Adrenal gland (tissue), 9 donors: ENCODE measurements at regions not wholly inside any gene's neighbourhood (a gene's known extent, or its start where the extent isn't known, plus 50 kb on each side); places are given as distances from the start of the nearest gene placed in this dataset.

Source experiments
- DNase-seq, 7 donors: peaks; one replicate each; pipeline ENCODE4 v3.0.0-alpha.2; 2019 to 2020
- H3K27ac ChIP-seq, 5 donors: fragments of 200-600 bp; sonication (generic) in 4 of 5; 1 replicate in 3 of 5; 2 replicates in 2 of 5; pipeline versions ENCODE4 v1.5.1 to v1.8.0; 2016 to 2020; ENCODE audit warnings: mild to moderate bottlenecking in 1 of 5
- H3K27me3 ChIP-seq: fragments of 200-600 bp; 2 replicates; pipeline ENCODE4 v1.8.0; 2021
- H3K36me3 ChIP-seq, 2 donors: fragments of 200-600 bp; replicated peaks in 1 of 2; 1 replicate in 1 of 2; 2 replicates in 1 of 2; pipeline versions ENCODE4 v1.5.1 to v1.8.0; 2018 to 2022
- H3K4me1 ChIP-seq, 2 donors: fragments of 200-600 bp; replicated peaks in 1 of 2; 1 replicate in 1 of 2; 2 replicates in 1 of 2; pipeline versions ENCODE4 v1.5.1 to v1.8.0; 2018 to 2021
- H3K4me3 ChIP-seq, 4 donors: fragments of 200-600 bp; sonication (generic) in 3 of 4; one replicate each; pipeline ENCODE4 v1.5.1; 2016 to 2018
- H3K9me3 ChIP-seq, 3 donors: fragments of 200-600 bp; sonication (generic) in 1 of 3; replicated peaks in 1 of 3; 1 replicate in 2 of 3; 2 replicates in 1 of 3; pipeline versions ENCODE4 v1.5.1 to v1.8.0; 2016 to 2021
- CTCF ChIP-seq, 6 experiments: fragments of 450-650 bp in 4 of 6; fragments of 200-600 bp in 2 of 6; sonication (generic) in 1 of 6; IDR thresholded peaks; 1 replicate in 5 of 6; 2 replicates in 1 of 6; pipeline versions ENCODE4 v1.5.1 to v1.8.0; 2016 to 2021; ENCODE audit warnings: antibody characterized with exemption in 6 of 6, mild to moderate bottlenecking in 2 of 6, moderate library complexity in 1 of 6
- POLR2A ChIP-seq, 2 donors: fragments of 450-650 bp; IDR thresholded peaks; one replicate each; pipeline ENCODE4 v1.6.1; 2017; ENCODE audit warnings: antibody characterized with exemption in 2 of 2, mild to moderate bottlenecking in 2 of 2, moderate library complexity in 1 of 2
- WGBS, 4 donors: extraction: QIAGEN DNeasy Blood & Tissue Kit in 2 of 4; methylation state at CpG; one replicate each; pipeline versions ENCODE4 v1.1.5 to v1.1.7; 2013 to 2017; 5-methylcytosine and 5-hydroxymethylcytosine counted together
- intact Hi-C, 2 donors: fragments of 100-400 bp; cut with DNase I; formaldehyde crosslinking; loops; one replicate each; pipeline versions ENCODE4 v1.14.1 to v1.15.0; 2022 to 2023
- donor health status: healthy with polysubstance abuse.
- donor health status: Bipolar disorder and iron deficiency.
- donor health status: DM: yes; HTN: yes; CAD: no.
- donor health status: DM: no; HTN: no; CAD: no.
- donor health status: DM: no; HTN: no; CAD: no.

DNA sequence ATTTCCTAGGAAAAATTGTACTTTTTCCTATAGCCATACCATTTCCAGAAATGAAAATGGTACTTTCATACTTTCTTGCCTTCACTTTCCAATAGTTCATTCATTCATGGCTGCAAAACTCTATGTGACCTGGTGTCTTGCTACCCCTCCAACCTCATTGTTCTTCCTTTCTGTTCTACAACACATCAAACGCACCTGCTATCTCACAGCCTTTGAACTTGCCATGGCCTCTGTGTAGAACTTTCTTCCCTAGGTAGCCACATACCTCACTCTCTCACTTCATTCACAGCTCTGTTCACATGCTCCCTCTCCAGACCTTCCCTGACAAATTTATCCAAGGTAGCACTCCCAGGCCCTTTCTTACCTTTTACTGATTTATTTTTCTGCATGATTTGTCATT, 149.2 kb downstream of the DUSP6 start:
- H3K4me1 ChIP-seq = no peaks in the 10 kb centered on the region
- H3K36me3 ChIP-seq = no peaks in the 10 kb centered on the region
- no peak overlapping the region for H3K4me3 ChIP-seq
- WGBS, 4 donors = 76 to 82% (median 80%) methylated on average over 1 of the region's 1 CpG
- intact Hi-C loops = no loop called here
- DNase-seq = no peak
- H3K9me3 ChIP-seq = no peaks in the 10 kb centered on the region
- TF ChIP-seq CTCF (IDR thresholded peaks at IDR 0.05) = no peak
- no peak for TF ChIP-seq POLR2A (IDR thresholded peaks at IDR 0.05)
- H3K27me3 ChIP-seq = no peaks in the 10 kb centered on the region
- H3K27ac ChIP-seq = no peak overlapping the region

- no peaks in the 10 kb centered on the region for H3K4me1 ChIP-seq
- intact Hi-C loops = no loop called here
- no peak overlapping the region for H3K27ac ChIP-seq
- H3K27me3 ChIP-seq = no peaks in the 10 kb centered on the region
- H3K36me3 ChIP-seq = no peaks in the 10 kb centered on the region
- H3K4me3 ChIP-seq = no peak overlapping the region
- no peak for TF ChIP-seq POLR2A (IDR thresholded peaks at IDR 0.05)
- TF ChIP-seq CTCF (IDR thresholded peaks at IDR 0.05) = no peak
- H3K9me3 ChIP-seq = no peaks in the 10 kb centered on the region
- DNase-seq = no peak
Observed at GRCh38 chr12:89200217-89200616, 152.1 kb downstream of the DUSP6 start.

GRCh38 chr12:89195470-89195869, 156.8 kb downstream of the DUSP6 start:
- Histone ChIP-seq H3K36me3 (no peaks in the 10 kb centered on the region), H3K9me3 (no peaks in the 10 kb centered on the region), H3K27ac (no peak overlapping the region), H3K4me1 (no peaks in the 10 kb centered on the region), H3K27me3 (no peaks in the 10 kb centered on the region), H3K4me3 (no peak overlapping the region)
- TF ChIP-seq POLR2A (IDR thresholded peaks at IDR 0.05) (no peak), CTCF (IDR thresholded peaks at IDR 0.05) (no peak)
- intact Hi-C loops = no loop called here
- 83 to 98% (median 95%) methylated on average over 2 of the region's 2 CpGs for WGBS, 4 donors
- DNase-seq = no peak

GRCh38 chr12:89194683-89195082, 157.6 kb downstream of the DUSP6 start:
- Histone ChIP-seq H3K27me3 (no peaks in the 10 kb centered on the region), H3K9me3 (peaks cover 0 to 7% (median 0%) of the 10 kb centered on the region in 3 donors), H3K27ac (no peak overlapping the region), H3K36me3 (no peaks in the 10 kb centered on the region), H3K4me1 (no peaks in the 10 kb centered on the region), H3K4me3 (no peak overlapping the region)
- DNase-seq = no peak
- no peak for TF ChIP-seq POLR2A (IDR thresholded peaks at IDR 0.05)
- TF ChIP-seq CTCF (IDR thresholded peaks at IDR 0.05) = no peak
- WGBS, 4 donors = 77 to 86% (median 84%) methylated on average over 5 of the region's 5 CpGs
- intact Hi-C loops = no loop called here
